ENCODE measurements at regions not wholly inside any gene's neighbourhood (a gene's known extent, or its start where the extent isn't known, plus 50 kb on each side); places are given as distances from the start of the nearest gene placed in this dataset.

DNA sequence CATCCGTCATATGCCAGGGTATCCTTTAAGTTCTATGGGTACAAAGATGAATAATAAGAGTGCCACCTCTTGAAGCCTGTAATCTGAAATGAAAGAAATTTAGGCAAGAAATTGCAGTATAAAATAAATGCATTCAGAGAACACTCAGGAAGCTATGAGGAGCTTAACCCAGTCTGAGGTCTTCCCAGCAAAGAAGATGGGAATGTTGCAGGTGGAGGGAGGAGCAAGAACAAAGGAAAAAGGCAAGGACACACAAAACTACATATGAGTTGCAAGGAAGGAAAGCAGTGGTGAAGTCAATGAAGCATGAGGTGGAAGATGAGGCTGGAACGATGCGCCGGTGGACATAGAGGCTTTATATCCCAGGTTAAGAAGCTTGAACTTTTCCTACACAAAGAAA is 67.0 kb upstream of the DST start:
- CTCF ChIA-PET = interaction anchor here (0.9 to 5.5 kb wide), 13 partner anchors 8 to 605 kb away, joined by 3 to 29 read pairs (median 4); partner anchors contain the start of gene DST

More for the DNA sequence above, 67.0 kb upstream of the DST start:
- intact Hi-C loops (cut with micrococcal nuclease) = loop anchor here (2.0 to 5.0 kb wide), 2 partner anchors 47 to 608 kb away; partner anchors contain the start of gene PRIM2
- Histone ChIP-seq H3K36me3 (ENCODE audit: control insufficient read depth in 1 of 2, insufficient read depth in 2 of 2, low read length in 2 of 2) (no peaks in the 10 kb centered on the region), H3K9me3 (ENCODE audit: control insufficient read depth in 1 of 2, insufficient read depth in 1 of 2, low read depth in 1 of 2, low read length in 2 of 2) (no peaks in the 10 kb centered on the region), H3K4me1 (ENCODE audit: control insufficient read depth in 1 of 2, insufficient read depth in 2 of 2, low read length in 2 of 2) (peaks cover 61 to 88% of the 10 kb centered on the region in 2 experiments), H4K20me1 (ENCODE audit: insufficient read depth) (no peaks in the 10 kb centered on the region), H3K9ac (ENCODE audit: low read length) (peak overlapping the region; percentile 3; the same call in 1 of the 2 replicates), H3K9me2 (ENCODE audit: insufficient read depth) (no peaks in the 10 kb centered on the region), H3K27me3 (ENCODE audit: insufficient read depth, low read length) (no peaks in the 10 kb centered on the region), H3K4me2 (ENCODE audit: low read length) (peak overlapping the region; percentile 57), H3K4me3 (replicated peaks in 1 of 2; ENCODE audit: low read depth in 1 of 2, low read length in 2 of 2) (no peak overlapping the region), H3K79me2 (ENCODE audit: insufficient read depth, low read length) (peaks cover 84% of the 10 kb centered on the region), H3K27ac (ENCODE audit: low read depth, low read length) (peak overlapping the region; percentile 74), H2AFZ (ENCODE audit: low read depth, low read length, poor library complexity, severe bottlenecking) (no peak overlapping the region)
- TF ChIP-seq, protein P1, sequence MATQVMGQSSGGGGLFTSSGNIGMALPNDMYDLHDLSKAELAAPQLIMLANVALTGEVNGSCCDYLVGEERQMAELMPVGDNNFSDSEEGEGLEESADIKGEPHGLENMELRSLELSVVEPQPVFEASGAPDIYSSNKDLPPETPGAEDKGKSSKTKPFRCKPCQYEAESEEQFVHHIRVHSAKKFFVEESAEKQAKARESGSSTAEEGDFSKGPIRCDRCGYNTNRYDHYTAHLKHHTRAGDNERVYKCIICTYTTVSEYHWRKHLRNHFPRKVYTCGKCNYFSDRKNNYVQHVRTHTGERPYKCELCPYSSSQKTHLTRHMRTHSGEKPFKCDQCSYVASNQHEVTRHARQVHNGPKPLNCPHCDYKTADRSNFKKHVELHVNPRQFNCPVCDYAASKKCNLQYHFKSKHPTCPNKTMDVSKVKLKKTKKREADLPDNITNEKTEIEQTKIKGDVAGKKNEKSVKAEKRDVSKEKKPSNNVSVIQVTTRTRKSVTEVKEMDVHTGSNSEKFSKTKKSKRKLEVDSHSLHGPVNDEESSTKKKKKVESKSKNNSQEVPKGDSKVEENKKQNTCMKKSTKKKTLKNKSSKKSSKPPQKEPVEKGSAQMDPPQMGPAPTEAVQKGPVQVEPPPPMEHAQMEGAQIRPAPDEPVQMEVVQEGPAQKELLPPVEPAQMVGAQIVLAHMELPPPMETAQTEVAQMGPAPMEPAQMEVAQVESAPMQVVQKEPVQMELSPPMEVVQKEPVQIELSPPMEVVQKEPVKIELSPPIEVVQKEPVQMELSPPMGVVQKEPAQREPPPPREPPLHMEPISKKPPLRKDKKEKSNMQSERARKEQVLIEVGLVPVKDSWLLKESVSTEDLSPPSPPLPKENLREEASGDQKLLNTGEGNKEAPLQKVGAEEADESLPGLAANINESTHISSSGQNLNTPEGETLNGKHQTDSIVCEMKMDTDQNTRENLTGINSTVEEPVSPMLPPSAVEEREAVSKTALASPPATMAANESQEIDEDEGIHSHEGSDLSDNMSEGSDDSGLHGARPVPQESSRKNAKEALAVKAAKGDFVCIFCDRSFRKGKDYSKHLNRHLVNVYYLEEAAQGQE (IDR thresholded peaks at IDR 0.05; ENCODE audit: low read depth) = no peak
- no peak for TF ChIP-seq ELF1 (IDR thresholded peaks at IDR 0.05; ENCODE audit: borderline replicate concordance, low read depth)
- TF ChIP-seq CEBPB (IDR thresholded peaks at IDR 0.05; ENCODE audit: low read depth) = no peak
- POLR2A ChIA-PET = interaction anchor here (1.2 kb wide), 1 partner anchor 615 kb away, joined by 3 read pairs; no protein-coding TSS in a partner anchor
- DNase-seq (ENCODE audit: low read depth, low spot score) (no peak), ATAC-seq (no peak)
- RAD21 ChIA-PET (ENCODE audit: low non-redundant PET in 1 of 2, low total read pairs in 2 of 2, uncharacterized antibody in 2 of 2, unreplicated experiment in 2 of 2) = no interaction called here
- BruUV-seq (replicated peaks) = no TSS peak
